Upper lobe of left lung (tissue), 4 donors: ENCODE measurements at regions not wholly inside any gene's neighbourhood (a gene's known extent, or its start where the extent isn't known, plus 50 kb on each side); places are given as distances from the start of the nearest gene placed in this dataset.

Experiments
- CTCF ChIP-seq, 6 experiments: fragments of 450-650 bp in 4 of 6; fragments of 200-600 bp in 2 of 6; sonication (generic) in 2 of 6; IDR thresholded peaks; one replicate each; pipeline ENCODE4 v1.5.1; 2016 to 2019; ENCODE audit warnings: antibody characterized with exemption in 6 of 6
- POLR2A ChIP-seq, 4 donors: fragments of 450-650 bp; IDR thresholded peaks; one replicate each; pipeline ENCODE4 v1.5.1; 2016 to 2017; ENCODE audit warnings: antibody characterized with exemption in 4 of 4, mild to moderate bottlenecking in 2 of 4
- POLR2AphosphoS5 ChIP-seq, 2 donors: sonication (generic); formaldehyde crosslinking; IDR thresholded peaks; one replicate each; pipeline ENCODE4 v1.5.1; 2017; ENCODE audit warnings: antibody characterized with exemption in 2 of 2

- TF ChIP-seq POLR2A (IDR thresholded peaks at IDR 0.05): no peak
- TF ChIP-seq CTCF (IDR thresholded peaks at IDR 0.05): no peak
- no peak for TF ChIP-seq POLR2AphosphoS5 (IDR thresholded peaks at IDR 0.05)
Measured at GRCh38 chr9:82922686-82923085, 140.3 kb downstream of the RASEF start.
